ENCODE measurements at regions not wholly inside any gene's neighbourhood (a gene's known extent, or its start where the extent isn't known, plus 50 kb on each side); places are given as distances from the start of the nearest gene placed in this dataset.
"Not testable (repeated sequence)": the region's sequence is repeated elsewhere in the genome, so short reads cannot be mapped to it uniquely, and the experiment has no call there.

DNA sequence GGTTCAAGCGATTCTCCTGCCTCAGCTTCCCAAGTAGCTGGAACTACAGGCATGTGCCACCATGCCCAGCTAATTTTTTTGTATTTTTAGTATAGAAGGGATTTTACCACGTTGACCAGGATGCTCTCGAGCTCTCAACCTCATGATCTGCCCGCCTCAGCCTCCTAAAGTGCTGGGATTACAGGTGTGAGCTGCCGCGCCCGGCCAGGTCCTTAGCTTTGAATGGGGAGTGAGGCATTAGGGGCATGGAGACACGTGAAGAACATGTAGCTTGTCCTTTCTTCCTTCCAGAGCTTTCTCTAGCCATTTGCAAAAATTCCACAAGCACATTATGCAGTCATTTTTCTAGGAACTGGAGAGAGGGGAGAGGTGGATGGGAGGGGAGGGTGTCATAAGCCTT is 167.8 kb downstream of the TM9SF2 start:
- TF ChIP-seq, protein P1, sequence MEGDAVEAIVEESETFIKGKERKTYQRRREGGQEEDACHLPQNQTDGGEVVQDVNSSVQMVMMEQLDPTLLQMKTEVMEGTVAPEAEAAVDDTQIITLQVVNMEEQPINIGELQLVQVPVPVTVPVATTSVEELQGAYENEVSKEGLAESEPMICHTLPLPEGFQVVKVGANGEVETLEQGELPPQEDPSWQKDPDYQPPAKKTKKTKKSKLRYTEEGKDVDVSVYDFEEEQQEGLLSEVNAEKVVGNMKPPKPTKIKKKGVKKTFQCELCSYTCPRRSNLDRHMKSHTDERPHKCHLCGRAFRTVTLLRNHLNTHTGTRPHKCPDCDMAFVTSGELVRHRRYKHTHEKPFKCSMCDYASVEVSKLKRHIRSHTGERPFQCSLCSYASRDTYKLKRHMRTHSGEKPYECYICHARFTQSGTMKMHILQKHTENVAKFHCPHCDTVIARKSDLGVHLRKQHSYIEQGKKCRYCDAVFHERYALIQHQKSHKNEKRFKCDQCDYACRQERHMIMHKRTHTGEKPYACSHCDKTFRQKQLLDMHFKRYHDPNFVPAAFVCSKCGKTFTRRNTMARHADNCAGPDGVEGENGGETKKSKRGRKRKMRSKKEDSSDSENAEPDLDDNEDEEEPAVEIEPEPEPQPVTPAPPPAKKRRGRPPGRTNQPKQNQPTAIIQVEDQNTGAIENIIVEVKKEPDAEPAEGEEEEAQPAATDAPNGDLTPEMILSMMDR (IDR thresholded peaks at IDR 0.05): not testable (repeated sequence)
- TF ChIP-seq POLR2A (IDR thresholded peaks at IDR 0.05): not testable (repeated sequence)
